Testis (tissue), 2 donors: ENCODE measurements at regions not wholly inside any gene's neighbourhood (a gene's known extent, or its start where the extent isn't known, plus 50 kb on each side); places are given as distances from the start of the nearest gene placed in this dataset.

Experiments used
- CTCF ChIP-seq, 3 experiments: fragments of 450-650 bp in 2 of 3; fragments of 200-600 bp in 1 of 3; sonication (generic) in 1 of 3; IDR thresholded peaks; one replicate each; pipeline ENCODE4 v1.5.1; 2016 to 2019; ENCODE audit warnings: antibody characterized with exemption in 3 of 3, mild to moderate bottlenecking in 2 of 3, moderate library complexity in 1 of 3
- POLR2A ChIP-seq: fragments of 450-650 bp; IDR thresholded peaks from one replicate; pipeline ENCODE4 v1.6.1; 2017; ENCODE audit warnings: antibody characterized with exemption, mild to moderate bottlenecking, moderate library complexity

GRCh38 chr16:65294165-65294564, 172.3 kb upstream of the CDH11 start:
- no peak for TF ChIP-seq CTCF (IDR thresholded peaks at IDR 0.05)
- TF ChIP-seq POLR2A, result no peak
